Breast epithelium (tissue), 3 donors: ENCODE measurements at regions not wholly inside any gene's neighbourhood (a gene's known extent, or its start where the extent isn't known, plus 50 kb on each side); places are given as distances from the start of the nearest gene placed in this dataset.

Experiments used
- POLR2A ChIP-seq: fragments of 450-650 bp; IDR thresholded peaks from one replicate; pipeline ENCODE4 v1.6.1; 2016; ENCODE audit warnings: antibody characterized with exemption, mild to moderate bottlenecking, moderate library complexity
- POLR2AphosphoS5 ChIP-seq, 3 donors: sonication (generic); formaldehyde crosslinking; IDR thresholded peaks; one replicate each; pipeline ENCODE4 v1.6.1; 2017; ENCODE audit warnings: antibody characterized with exemption in 3 of 3
- TF ChIP-seq, protein P1 (sequence below), 3 donors: fragments of 450-650 bp; IDR thresholded peaks; one replicate each; pipeline ENCODE4 v1.5.1; 2016 to 2017; ENCODE audit warnings: antibody characterized with exemption in 3 of 3, mild to moderate bottlenecking in 3 of 3, moderate library complexity in 3 of 3

DNA sequence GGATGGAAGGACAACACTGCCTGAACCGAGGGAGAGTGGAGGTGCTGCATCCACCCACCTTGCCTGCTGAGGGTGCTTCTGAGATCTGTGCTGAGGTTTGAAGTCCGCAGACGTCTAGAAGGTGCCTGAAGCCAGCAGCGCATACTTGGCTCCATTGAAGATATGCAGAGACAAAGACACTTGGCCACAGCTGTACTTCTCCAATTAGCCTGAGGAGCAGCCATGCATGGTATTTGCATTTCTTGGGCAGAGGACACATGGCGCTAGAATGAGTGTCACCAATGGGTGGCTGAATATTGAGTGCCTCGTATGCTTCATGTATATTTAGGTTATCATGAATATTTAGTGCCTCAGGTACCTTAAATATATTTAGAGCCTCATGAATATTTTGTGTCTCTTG is 128.7 kb upstream of the ATP6AP2 start:
- TF ChIP-seq, protein P1, sequence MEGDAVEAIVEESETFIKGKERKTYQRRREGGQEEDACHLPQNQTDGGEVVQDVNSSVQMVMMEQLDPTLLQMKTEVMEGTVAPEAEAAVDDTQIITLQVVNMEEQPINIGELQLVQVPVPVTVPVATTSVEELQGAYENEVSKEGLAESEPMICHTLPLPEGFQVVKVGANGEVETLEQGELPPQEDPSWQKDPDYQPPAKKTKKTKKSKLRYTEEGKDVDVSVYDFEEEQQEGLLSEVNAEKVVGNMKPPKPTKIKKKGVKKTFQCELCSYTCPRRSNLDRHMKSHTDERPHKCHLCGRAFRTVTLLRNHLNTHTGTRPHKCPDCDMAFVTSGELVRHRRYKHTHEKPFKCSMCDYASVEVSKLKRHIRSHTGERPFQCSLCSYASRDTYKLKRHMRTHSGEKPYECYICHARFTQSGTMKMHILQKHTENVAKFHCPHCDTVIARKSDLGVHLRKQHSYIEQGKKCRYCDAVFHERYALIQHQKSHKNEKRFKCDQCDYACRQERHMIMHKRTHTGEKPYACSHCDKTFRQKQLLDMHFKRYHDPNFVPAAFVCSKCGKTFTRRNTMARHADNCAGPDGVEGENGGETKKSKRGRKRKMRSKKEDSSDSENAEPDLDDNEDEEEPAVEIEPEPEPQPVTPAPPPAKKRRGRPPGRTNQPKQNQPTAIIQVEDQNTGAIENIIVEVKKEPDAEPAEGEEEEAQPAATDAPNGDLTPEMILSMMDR (IDR thresholded peaks at IDR 0.05), result no peak
- TF ChIP-seq POLR2A (no peak), POLR2AphosphoS5 (IDR thresholded peaks at IDR 0.05) (no peak)
